Smooth muscle cell (in vitro differentiated cells): ENCODE measurements at regions not wholly inside any gene's neighbourhood (a gene's known extent, or its start where the extent isn't known, plus 50 kb on each side); places are given as distances from the start of the nearest gene placed in this dataset.

Experiments
- DNase-seq: peaks from one replicate; lab custom pipeline; 2025; ENCODE audit not compliant: unreplicated experiment; lab: John Stamatoyannopoulos, UW
- H2AFZ ChIP-seq: fragments of 200-600 bp; sonication (generic); 2 replicates; pipeline ENCODE4 v1.6.0; 2016; ENCODE audit warnings: antibody characterized with exemption, low read depth, mild to moderate bottlenecking
- H3F3A ChIP-seq: fragments of 200-600 bp; sonication (generic); 2 replicates; pipeline ENCODE4 v1.6.0; 2017; ENCODE audit warnings: antibody characterized with exemption, low read depth
- H3K27ac ChIP-seq: fragments of 200-600 bp; sonication (generic); 2 replicates; pipeline ENCODE4 v1.5.1; 2016; ENCODE audit warnings: low read depth, mild to moderate bottlenecking
- H3K27me3 ChIP-seq: fragments of 200-600 bp; sonication (generic); 2 replicates; pipeline ENCODE4 v1.6.1; 2016; ENCODE audit warnings: low read depth, mild to moderate bottlenecking
- H3K36me3 ChIP-seq: fragments of 200-600 bp; sonication (generic); 2 replicates; pipeline ENCODE4 v1.5.1; 2016; ENCODE audit warnings: low read depth
- H3K4me1 ChIP-seq: fragments of 200-600 bp; sonication (generic); 2 replicates; pipeline ENCODE4 v1.5.1; 2016; ENCODE audit warnings: low read depth
- H3K4me2 ChIP-seq: fragments of 200-600 bp; sonication (generic); 2 replicates; pipeline ENCODE4 v1.6.0; 2016; ENCODE audit warnings: mild to moderate bottlenecking
- H3K4me3 ChIP-seq: fragments of 200-600 bp; sonication (generic); 2 replicates; pipeline ENCODE4 v1.5.1; 2016; ENCODE audit warnings: mild to moderate bottlenecking
- H3K79me2 ChIP-seq: fragments of 200-600 bp; sonication (generic); 2 replicates; pipeline ENCODE4 v1.6.0; 2016; ENCODE audit warnings: low read depth, mild to moderate bottlenecking
- H3K9ac ChIP-seq: fragments of 200-600 bp; sonication (generic); 2 replicates; pipeline ENCODE4 v1.6.0; 2016; ENCODE audit warnings: low read depth
- H3K9me3 ChIP-seq: fragments of 200-600 bp; sonication (generic); replicated peaks from 2 replicates; pipeline ENCODE4 v1.5.1; 2016; ENCODE audit warnings: low read depth
- H4K20me1 ChIP-seq: fragments of 200-600 bp; sonication (generic); 2 replicates; pipeline ENCODE4 v1.6.0; 2016; ENCODE audit warnings: low read depth
- CTCF ChIP-seq: fragments of 200-600 bp; sonication (generic); IDR thresholded peaks from 2 replicates; pipeline ENCODE4 v1.5.1; 2017; ENCODE audit warnings: borderline replicate concordance, mild to moderate bottlenecking, antibody characterized with exemption; ENCODE audit not compliant: insufficient read depth, poor library complexity, severe bottlenecking
- WGBS: methylation state at CpG from one replicate; pipeline ENCODE4 v1.1.7; 2016; ENCODE audit warnings: low lambda C conversion rate; 5-methylcytosine and 5-hydroxymethylcytosine counted together

GRCh38 chr21:36566644-36567043 is 86.7 kb upstream of the CLDN14 start:
- Histone ChIP-seq H3K79me2 (no peaks in the 10 kb centered on the region), H3K4me3 (no peak overlapping the region), H3K9ac (no peak overlapping the region), H3K27ac (no peak overlapping the region), H3K36me3 (no peaks in the 10 kb centered on the region), H2AFZ (no peak overlapping the region), H3K4me1 (no peaks in the 10 kb centered on the region), H3K4me2 (no peak overlapping the region), H4K20me1 (no peaks in the 10 kb centered on the region), H3K9me3 (no peaks in the 10 kb centered on the region), H3F3A (no peaks in the 10 kb centered on the region), H3K27me3 (peaks cover 17% of the 10 kb centered on the region)
- no peak for DNase-seq
- WGBS = 80% methylated on average over 7 of the region's 7 CpGs
- no peak for TF ChIP-seq CTCF

DNA sequence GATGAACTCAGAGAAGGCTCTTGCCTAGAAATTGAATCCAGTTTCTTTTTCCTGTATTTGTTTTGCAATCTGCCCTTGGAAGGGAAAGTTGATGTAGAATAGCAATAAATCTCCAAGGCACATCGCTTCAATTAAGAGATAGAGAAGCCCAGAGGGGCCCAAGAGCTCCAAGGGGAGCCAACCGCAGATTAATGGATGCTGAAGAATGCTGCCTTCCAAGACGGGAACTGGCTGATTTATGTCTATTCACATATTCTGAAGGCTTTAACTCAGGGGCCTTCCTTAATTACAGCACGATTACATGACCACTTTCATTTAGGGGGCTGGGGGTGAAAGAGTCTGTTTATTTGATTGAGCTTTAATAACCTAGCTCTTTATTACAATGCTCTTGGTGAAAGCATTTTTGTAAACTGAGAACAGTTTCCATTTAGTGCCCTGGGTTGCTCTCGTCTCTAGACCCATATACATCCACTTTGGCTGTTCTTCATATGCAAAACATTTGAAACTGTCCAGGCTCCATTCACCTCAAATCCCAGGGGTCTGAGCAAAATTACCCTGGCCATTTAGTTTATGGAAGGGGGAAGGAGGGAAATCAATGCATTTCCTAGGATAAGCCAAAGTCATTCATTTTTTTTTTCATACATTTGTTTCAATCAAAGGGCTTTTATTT is 87.4 kb upstream of the CLDN14 start:
- WGBS = 79% methylated on average over 5 of the region's 5 CpGs
- no peak overlapping the region for H3K4me3 ChIP-seq
- no peaks in the 10 kb centered on the region for H4K20me1 ChIP-seq
- H3K27ac ChIP-seq = no peak overlapping the region
- no peaks in the 10 kb centered on the region for H3K36me3 ChIP-seq
- no peaks in the 10 kb centered on the region for H3K4me1 ChIP-seq
- H3K9me3 ChIP-seq = no peaks in the 10 kb centered on the region
- TF ChIP-seq CTCF = no peak
- H3K4me2 ChIP-seq = no peak overlapping the region
- no peaks in the 10 kb centered on the region for H3K79me2 ChIP-seq
- no peaks in the 10 kb centered on the region for H3F3A ChIP-seq
- H3K9ac ChIP-seq = no peak overlapping the region
- no peak for DNase-seq
- H3K27me3 ChIP-seq = peaks cover 19% of the 10 kb centered on the region
- no peak overlapping the region for H2AFZ ChIP-seq

GRCh38 chr21:36569511-36569910 is 89.6 kb upstream of the CLDN14 start:
- H3K4me2 ChIP-seq = no peak overlapping the region
- TF ChIP-seq CTCF = no peak
- H3K4me3 ChIP-seq = no peak overlapping the region
- no peak overlapping the region for H3K9ac ChIP-seq
- H3K36me3 ChIP-seq = no peaks in the 10 kb centered on the region
- DNase-seq = no peak
- no peaks in the 10 kb centered on the region for H3K9me3 ChIP-seq
- H3K79me2 ChIP-seq = no peaks in the 10 kb centered on the region
- H3K27me3 ChIP-seq = peaks cover 19% of the 10 kb centered on the region
- no peaks in the 10 kb centered on the region for H3F3A ChIP-seq
- no peaks in the 10 kb centered on the region for H3K4me1 ChIP-seq
- no peak overlapping the region for H3K27ac ChIP-seq
- 95% methylated on average over 6 of the region's 6 CpGs for WGBS
- no peaks in the 10 kb centered on the region for H4K20me1 ChIP-seq
- no peak overlapping the region for H2AFZ ChIP-seq

- no peak overlapping the region for H3K9ac ChIP-seq
- H3K4me1 ChIP-seq = no peaks in the 10 kb centered on the region
- no peak overlapping the region for H3K27ac ChIP-seq
- DNase-seq = no peak
- no peaks in the 10 kb centered on the region for H3K36me3 ChIP-seq
- peaks cover 19% of the 10 kb centered on the region for H3K27me3 ChIP-seq
- no peak overlapping the region for H2AFZ ChIP-seq
- no peak overlapping the region for H3K4me2 ChIP-seq
- H3K79me2 ChIP-seq = no peaks in the 10 kb centered on the region
- no peaks in the 10 kb centered on the region for H3F3A ChIP-seq
- WGBS = 80% methylated on average over 10 of the region's 10 CpGs
- H4K20me1 ChIP-seq = no peaks in the 10 kb centered on the region
- TF ChIP-seq CTCF = no peak
- H3K9me3 ChIP-seq = no peaks in the 10 kb centered on the region
- H3K4me3 ChIP-seq = no peak overlapping the region
These were observed 91.6 kb upstream of the CLDN14 start for GRCh38 chr21:36571556-36571955.
